ENCODE measurements at regions not wholly inside any gene's neighbourhood (a gene's known extent, or its start where the extent isn't known, plus 50 kb on each side); places are given as distances from the start of the nearest gene placed in this dataset.

- intact Hi-C loops (cut with DNase I; ENCODE audit: low total_unique reads), result no loop called here
- DNase-seq (ENCODE audit: low spot score in 2 of 2), result no peak
- H3K4me1 ChIP-seq, result no peaks in the 10 kb centered on the region
- no peak for TF ChIP-seq POLR2AphosphoS5 (IDR thresholded peaks at IDR 0.05)
- no peak for TF ChIP-seq CTCF (IDR thresholded peaks at IDR 0.05)
- no peak for TF ChIP-seq POLR2A (IDR thresholded peaks at IDR 0.05)
- H3K27ac ChIP-seq, result no peak overlapping the region
- H3K27me3 ChIP-seq, result no peaks in the 10 kb centered on the region
- peaks cover 0 to 7% of the 10 kb centered on the region in 2 donors for H3K9me3 ChIP-seq
- no peaks in the 10 kb centered on the region for H3K36me3 ChIP-seq
- no peak overlapping the region for H3K4me3 ChIP-seq
These were observed 393.0 kb downstream of the HAPSTR1 start for GRCh38 chr16:9484426-9484825.

- no peak overlapping the region for H3K4me3 ChIP-seq
- intact Hi-C loops (cut with DNase I; ENCODE audit: low total_unique reads), result no loop called here
- no peak for DNase-seq (ENCODE audit: low spot score in 2 of 2)
- TF ChIP-seq POLR2A (IDR thresholded peaks at IDR 0.05) (no peak), CTCF (IDR thresholded peaks at IDR 0.05) (no peak), POLR2AphosphoS5 (IDR thresholded peaks at IDR 0.05) (no peak)
- H3K4me1 ChIP-seq, result no peaks in the 10 kb centered on the region
- peaks cover 0 to 7% of the 10 kb centered on the region in 2 donors for H3K9me3 ChIP-seq
- no peak overlapping the region for H3K27ac ChIP-seq
- H3K36me3 ChIP-seq, result no peaks in the 10 kb centered on the region
- H3K27me3 ChIP-seq, result no peaks in the 10 kb centered on the region
These were observed 393.4 kb downstream of the HAPSTR1 start for GRCh38 chr16:9484881-9485280.

GRCh38 chr16:9489835-9490467 is 398.5 kb downstream of the HAPSTR1 start:
- Histone ChIP-seq H3K27ac (no peak overlapping the region), H3K27me3 (no peaks in the 10 kb centered on the region), H3K9me3 (peaks cover 0 to 7% of the 10 kb centered on the region in 2 donors), H3K36me3 (no peaks in the 10 kb centered on the region), H3K4me1 (no peaks in the 10 kb centered on the region), H3K4me3 (no peak overlapping the region)
- DNase-seq (ENCODE audit: low spot score in 2 of 2), result no peak
- intact Hi-C loops (cut with DNase I; ENCODE audit: low total_unique reads), result no loop called here
- TF ChIP-seq CTCF (IDR thresholded peaks at IDR 0.05) (no peak), POLR2AphosphoS5 (IDR thresholded peaks at IDR 0.05) (no peak), POLR2A (IDR thresholded peaks at IDR 0.05) (no peak)

- Histone ChIP-seq H3K4me1 (no peaks in the 10 kb centered on the region), H3K27ac (no peak overlapping the region), H3K9me3 (no peaks in the 10 kb centered on the region), H3K36me3 (no peaks in the 10 kb centered on the region), H3K27me3 (no peaks in the 10 kb centered on the region), H3K4me3 (no peak overlapping the region)
- TF ChIP-seq POLR2A (IDR thresholded peaks at IDR 0.05) (no peak), POLR2AphosphoS5 (IDR thresholded peaks at IDR 0.05) (no peak), CTCF (IDR thresholded peaks at IDR 0.05) (no peak)
- DNase-seq (ENCODE audit: low spot score in 2 of 2), result no peak
- intact Hi-C loops (cut with DNase I; ENCODE audit: low total_unique reads), result no loop called here
These were observed 404.4 kb downstream of the HAPSTR1 start for GRCh38 chr16:9495824-9496223.

- DNase-seq (ENCODE audit: low spot score in 2 of 2), result no peak
- Histone ChIP-seq H3K27me3 (no peaks in the 10 kb centered on the region), H3K4me3 (no peak overlapping the region), H3K4me1 (no peaks in the 10 kb centered on the region), H3K27ac (no peak overlapping the region), H3K36me3 (no peaks in the 10 kb centered on the region), H3K9me3 (no peaks in the 10 kb centered on the region)
- TF ChIP-seq CTCF (IDR thresholded peaks at IDR 0.05), result no peak
- TF ChIP-seq POLR2AphosphoS5 (IDR thresholded peaks at IDR 0.05), result no peak
- TF ChIP-seq POLR2A (IDR thresholded peaks at IDR 0.05), result no peak
- intact Hi-C loops (cut with DNase I; ENCODE audit: low total_unique reads), result no loop called here
These were observed 406.3 kb downstream of the HAPSTR1 start for GRCh38 chr16:9497750-9498149.

Data from breast epithelium (tissue), 4 donors.